Retinal pigment epithelial cell (primary cell): ENCODE measurements at regions not wholly inside any gene's neighbourhood (a gene's known extent, or its start where the extent isn't known, plus 50 kb on each side); places are given as distances from the start of the nearest gene placed in this dataset.

Experiments
- DNase-seq: peaks from one replicate; pipeline ENCODE4 v3.0.0-alpha.2; 2010; ENCODE audit warnings: low read depth
- H3K4me3 ChIP-seq: 2 replicates; pipeline ENCODE4 v1.5.1; 2011; ENCODE audit warnings: mild to moderate bottlenecking, low read length, control low read depth, moderate library complexity
- TF ChIP-seq, protein P1 (sequence below): conservative IDR thresholded peaks from 2 replicates; pipeline ENCODE4 v1.5.1; 2011; ENCODE audit warnings: low read depth, low read length, control low read depth, inconsistent platforms

GRCh38 chr22:49554741-49555140 lies 272.9 kb downstream of the BRD1 start:
- H3K4me3 ChIP-seq: no peak overlapping the region
- TF ChIP-seq, protein P1, sequence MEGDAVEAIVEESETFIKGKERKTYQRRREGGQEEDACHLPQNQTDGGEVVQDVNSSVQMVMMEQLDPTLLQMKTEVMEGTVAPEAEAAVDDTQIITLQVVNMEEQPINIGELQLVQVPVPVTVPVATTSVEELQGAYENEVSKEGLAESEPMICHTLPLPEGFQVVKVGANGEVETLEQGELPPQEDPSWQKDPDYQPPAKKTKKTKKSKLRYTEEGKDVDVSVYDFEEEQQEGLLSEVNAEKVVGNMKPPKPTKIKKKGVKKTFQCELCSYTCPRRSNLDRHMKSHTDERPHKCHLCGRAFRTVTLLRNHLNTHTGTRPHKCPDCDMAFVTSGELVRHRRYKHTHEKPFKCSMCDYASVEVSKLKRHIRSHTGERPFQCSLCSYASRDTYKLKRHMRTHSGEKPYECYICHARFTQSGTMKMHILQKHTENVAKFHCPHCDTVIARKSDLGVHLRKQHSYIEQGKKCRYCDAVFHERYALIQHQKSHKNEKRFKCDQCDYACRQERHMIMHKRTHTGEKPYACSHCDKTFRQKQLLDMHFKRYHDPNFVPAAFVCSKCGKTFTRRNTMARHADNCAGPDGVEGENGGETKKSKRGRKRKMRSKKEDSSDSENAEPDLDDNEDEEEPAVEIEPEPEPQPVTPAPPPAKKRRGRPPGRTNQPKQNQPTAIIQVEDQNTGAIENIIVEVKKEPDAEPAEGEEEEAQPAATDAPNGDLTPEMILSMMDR: no peak
- DNase-seq: no peak

DNA sequence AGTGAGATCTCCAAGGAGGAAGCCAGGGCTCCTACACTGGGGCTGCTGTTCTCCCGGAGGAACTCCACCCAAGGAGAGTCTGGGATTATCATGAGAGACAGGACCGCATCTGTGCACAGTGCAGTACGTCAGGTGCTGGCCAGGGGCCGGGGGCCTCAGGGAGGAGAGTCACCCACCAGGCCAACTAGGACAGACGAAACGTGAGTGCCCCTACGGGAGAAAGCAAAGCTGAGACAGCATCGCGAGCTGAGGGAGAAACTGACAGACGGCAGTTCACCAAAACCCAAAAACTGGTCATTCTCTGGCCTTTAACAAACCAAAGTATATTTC lies 273.4 kb downstream of the BRD1 start:
- H3K4me3 ChIP-seq: no peak overlapping the region
- no peak for DNase-seq
- TF ChIP-seq, protein P1: no peak

GRCh38 chr22:49553518-49554295 lies 274.0 kb downstream of the BRD1 start:
- H3K4me3 ChIP-seq: no peak overlapping the region
- TF ChIP-seq, protein P1: no peak
- DNase-seq: no peak

DNA sequence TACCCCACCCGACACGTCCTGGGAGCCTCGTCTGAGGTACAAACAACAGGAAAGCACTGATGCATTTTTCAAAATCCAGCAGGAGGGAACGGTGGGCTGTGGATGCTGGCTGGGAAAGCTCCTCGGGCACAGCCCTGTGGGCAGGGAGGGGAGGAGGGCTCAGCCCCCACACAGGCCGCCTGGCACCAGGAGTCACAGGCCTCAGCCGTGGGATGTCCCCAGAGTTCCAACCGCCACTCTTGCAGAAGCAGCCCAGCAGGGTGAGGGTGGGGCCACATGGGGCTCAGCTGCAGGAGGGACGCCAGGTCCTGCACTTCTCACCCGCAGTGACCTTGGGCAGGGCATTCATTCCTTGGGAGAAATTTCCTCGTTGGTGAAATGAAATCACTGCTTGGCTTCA lies 274.6 kb downstream of the BRD1 start:
- no peak for DNase-seq
- TF ChIP-seq, protein P1: no peak
- no peak overlapping the region for H3K4me3 ChIP-seq

- no peak for DNase-seq
- no peak overlapping the region for H3K4me3 ChIP-seq
- TF ChIP-seq, protein P1: no peak
Measured at GRCh38 chr22:49551897-49552614, 275.6 kb downstream of the BRD1 start.

- no peak for DNase-seq
- H3K4me3 ChIP-seq: no peak overlapping the region
- TF ChIP-seq, protein P1: no peak
Measured at GRCh38 chr22:49551446-49551845, 276.2 kb downstream of the BRD1 start.
